WTC11 (cell line): ENCODE measurements at regions not wholly inside any gene's neighbourhood (a gene's known extent, or its start where the extent isn't known, plus 50 kb on each side); places are given as distances from the start of the nearest gene placed in this dataset.

Source experiments
- ATAC-seq: fragments of 200-7000 bp; cut with Tn5 transposase; 2 replicates; pipeline ENCODE4 v1.10.0; 2021; ENCODE audit warnings: mild to moderate bottlenecking, moderate library complexity
- CTCF ChIA-PET: fragments of 300-600 bp; sonication (Branson Sonifier 250); formaldehyde crosslinking; loops from one replicate; lab custom pipeline; 2021; ENCODE audit warnings: antibody characterized with exemption; lab: Charles Lee
- POLR2A ChIA-PET: fragments of 350-600 bp; sonication (Branson Sonifier 250); formaldehyde crosslinking; loops from one replicate; lab custom pipeline; 2021; ENCODE audit warnings: antibody characterized with exemption; lab: Charles Lee
- DNase-seq: peaks from one replicate; pipeline ENCODE4 v3.0.0; 2021; ENCODE audit warnings: low spot score
- H3K27ac Mint-ChIP-seq: 2 replicates; pipeline ENCODE4 v1.8.0; 2021; ENCODE audit warnings: mixed read lengths
- H3K27me3 Mint-ChIP-seq: 2 replicates; pipeline ENCODE4 v1.8.0; 2021; ENCODE audit warnings: low read depth, mild to moderate bottlenecking, moderate library complexity, mixed read lengths
- H3K36me3 Mint-ChIP-seq: 2 replicates; pipeline ENCODE4 v1.8.0; 2021; ENCODE audit warnings: mixed read lengths
- H3K4me1 Mint-ChIP-seq: 2 replicates; pipeline ENCODE4 v1.8.0; 2022; ENCODE audit warnings: mixed read lengths
- H3K4me3 Mint-ChIP-seq: 2 replicates; pipeline ENCODE4 v1.8.0; 2021; ENCODE audit warnings: mild to moderate bottlenecking, moderate library complexity, mixed read lengths
- H3K9me3 Mint-ChIP-seq: 2 replicates; pipeline ENCODE4 v1.8.0; 2021; ENCODE audit warnings: mixed read lengths
- AFF4 ChIP-seq: sonication (generic); formaldehyde crosslinking; IDR thresholded peaks from 2 replicates; pipeline ENCODE4 v1.8.1; 2023; ENCODE audit warnings: mild to moderate bottlenecking, missing genetic modification reagents, borderline replicate concordance
- CDX4 ChIP-seq: fragments of 250-450 bp; sonication (Bioruptor Pico); IDR thresholded peaks from 2 replicates; pipeline ENCODE4 v1.9.0; 2021; ENCODE audit warnings: moderate library complexity, mild to moderate bottlenecking, inconsistent platforms, borderline replicate concordance
- CREB1 ChIP-seq: sonication (generic); formaldehyde crosslinking; IDR thresholded peaks from 2 replicates; pipeline ENCODE4 v1.8.0; 2023; ENCODE audit warnings: mild to moderate bottlenecking, missing genetic modification reagents
- E2F5 ChIP-seq: sonication (generic); formaldehyde crosslinking; IDR thresholded peaks from 2 replicates; pipeline ENCODE4 v1.8.1; 2022; ENCODE audit warnings: mild to moderate bottlenecking, moderate library complexity, missing genetic modification reagents
- ERG ChIP-seq: fragments of 250-450 bp; sonication (Bioruptor Pico); IDR thresholded peaks from 2 replicates; pipeline ENCODE4 v1.8.0; 2021; ENCODE audit warnings: mild to moderate bottlenecking
- ETV6 ChIP-seq: sonication (generic); formaldehyde crosslinking; IDR thresholded peaks from 2 replicates; pipeline ENCODE4 v1.8.1; 2022; ENCODE audit warnings: mild to moderate bottlenecking, missing genetic modification reagents
- FOXP1 ChIP-seq: sonication (generic); formaldehyde crosslinking; IDR thresholded peaks from 2 replicates; pipeline ENCODE4 v1.8.0; 2022; ENCODE audit warnings: missing genetic modification reagents, mild to moderate bottlenecking, moderate library complexity, borderline replicate concordance
- FOXP4 ChIP-seq: sonication (generic); formaldehyde crosslinking; IDR thresholded peaks from 2 replicates; pipeline ENCODE4 v1.8.0; 2022; ENCODE audit warnings: mild to moderate bottlenecking, missing genetic modification reagents
- HMGA2 ChIP-seq: fragments of 250-450 bp; sonication (Bioruptor Pico); IDR thresholded peaks from 2 replicates; pipeline ENCODE4 v1.4.0; 2021; ENCODE audit warnings: mild to moderate bottlenecking, moderate library complexity
- IRF1 ChIP-seq: sonication (generic); formaldehyde crosslinking; IDR thresholded peaks from 2 replicates; pipeline ENCODE4 v1.8.0; 2023; ENCODE audit warnings: missing genetic modification reagents
- JUN ChIP-seq: sonication (generic); formaldehyde crosslinking; IDR thresholded peaks from 2 replicates; pipeline ENCODE4 v1.8.0; 2023; ENCODE audit warnings: mild to moderate bottlenecking, missing genetic modification reagents
- NFATC4 ChIP-seq: fragments of 250-450 bp; sonication (Bioruptor Pico); IDR thresholded peaks from 2 replicates; pipeline ENCODE4 v1.9.0; 2021; ENCODE audit warnings: mild to moderate bottlenecking
- NFYB ChIP-seq: sonication (generic); formaldehyde crosslinking; conservative IDR thresholded peaks from 2 replicates; pipeline ENCODE4 v1.8.0; 2022; ENCODE audit warnings: low read depth, missing genetic modification reagents
- SMAD4 ChIP-seq: sonication (generic); formaldehyde crosslinking; IDR thresholded peaks from 2 replicates; pipeline ENCODE4 v1.8.0; 2022; ENCODE audit warnings: mild to moderate bottlenecking, missing genetic modification reagents
- SP1 ChIP-seq: sonication (generic); formaldehyde crosslinking; conservative IDR thresholded peaks from 2 replicates; pipeline ENCODE4 v1.8.1; 2022; ENCODE audit warnings: missing genetic modification reagents
- TCF7 ChIP-seq: sonication (generic); formaldehyde crosslinking; IDR thresholded peaks from 2 replicates; pipeline ENCODE4 v1.8.0; 2022; ENCODE audit warnings: mild to moderate bottlenecking, low read depth, missing genetic modification reagents, moderate library complexity
- ZBTB21 ChIP-seq: sonication (generic); formaldehyde crosslinking; IDR thresholded peaks from 2 replicates; pipeline ENCODE4 v1.8.1; 2023; ENCODE audit warnings: mild to moderate bottlenecking, missing genetic modification reagents, borderline replicate concordance
- ZNF219 ChIP-seq: sonication (generic); formaldehyde crosslinking; IDR thresholded peaks from 2 replicates; pipeline ENCODE4 v1.8.0; 2023; ENCODE audit warnings: missing genetic modification reagents, mild to moderate bottlenecking, borderline replicate concordance
- ZNF263 ChIP-seq: sonication (generic); formaldehyde crosslinking; IDR thresholded peaks from 2 replicates; pipeline ENCODE4 v1.8.1; 2022; ENCODE audit warnings: low read depth, mild to moderate bottlenecking, moderate library complexity, missing genetic modification reagents
- ZNF512 ChIP-seq: sonication (generic); formaldehyde crosslinking; IDR thresholded peaks from 2 replicates; pipeline ENCODE4 v1.8.1; 2022; ENCODE audit warnings: missing genetic modification reagents, borderline replicate concordance
- ZNF671 ChIP-seq: fragments of 250-450 bp; sonication (Bioruptor Pico); IDR thresholded peaks from 2 replicates; pipeline ENCODE4 v1.8.0; 2021; ENCODE audit warnings: mild to moderate bottlenecking

GRCh38 chr15:77839970-77840905 lies 207.5 kb upstream of the LINGO1 start:
- POLR2A ChIA-PET, result no interaction called here
- no peak overlapping the region for H3K4me3 Mint-ChIP-seq
- TF ChIP-seq IRF1 (CRISPR knock-in tag) (no peak), ERG (CRISPR knock-in tag) (no peak), SMAD4 (CRISPR knock-in tag) (no peak), FOXP4 (CRISPR knock-in tag) (no peak), ZNF671 (CRISPR knock-in tag) (no peak), SP1 (no peak), CREB1 (no peak), JUN (CRISPR knock-in tag) (no peak), NFATC4 (no peak), ZBTB21 (no peak), ZNF263 (CRISPR knock-in tag) (no peak), CDX4 (CRISPR knock-in tag) (no peak), E2F5 (CRISPR knock-in tag) (no peak), ZNF219 (CRISPR knock-in tag) (no peak)
- TF ChIP-seq, all 79 proteins: peak for 0
- Mint-ChIP-seq H3K36me3 (peaks cover 13% of the 10 kb centered on the region), H3K27me3 (peaks cover 8% of the 10 kb centered on the region), H3K4me1 (peaks cover 12% of the 10 kb centered on the region), H3K9me3 (peaks cover 12% of the 10 kb centered on the region), H3K27ac (no peak overlapping the region)
- no peak for ATAC-seq
- CTCF ChIA-PET, result interaction anchor here (1.3 to 2.2 kb wide), 4 partner anchors 16 to 35 kb away, joined by 4 to 6 read pairs (median 5); no protein-coding TSS in a partner anchor
- DNase-seq, result no peak

- POLR2A ChIA-PET, result no interaction called here
- H3K27ac Mint-ChIP-seq, result no peak overlapping the region
- peaks cover 5% of the 10 kb centered on the region for H3K36me3 Mint-ChIP-seq
- ATAC-seq (no peak), DNase-seq (no peak)
- TF ChIP-seq HMGA2 (CRISPR knock-in tag), result no peak
- TF ChIP-seq IRF1 (CRISPR knock-in tag), result no peak
- no peak for TF ChIP-seq ZBTB21
- TF ChIP-seq AFF4, result no peak
- TF ChIP-seq ZNF512, result no peak
- TF ChIP-seq SP1, result no peak
- TF ChIP-seq ETV6, result no peak
- no peak for TF ChIP-seq NFYB (CRISPR knock-in tag)
- TF ChIP-seq FOXP1 (CRISPR knock-in tag), result no peak
- TF ChIP-seq NFATC4, result no peak
- no peak for TF ChIP-seq TCF7 (CRISPR knock-in tag)
- TF ChIP-seq, all 79 proteins: peak for 0
- H3K4me3 Mint-ChIP-seq, result no peak overlapping the region
- H3K4me1 Mint-ChIP-seq, result peaks cover 12% of the 10 kb centered on the region
- peaks cover 4% of the 10 kb centered on the region for H3K9me3 Mint-ChIP-seq
- CTCF ChIA-PET, result no interaction called here
- H3K27me3 Mint-ChIP-seq, result peaks cover 3% of the 10 kb centered on the region
Observed at GRCh38 chr15:77839456-77839855, 206.7 kb upstream of the LINGO1 start.
